Spleen (tissue), 11 donors: ENCODE measurements at regions not wholly inside any gene's neighbourhood (a gene's known extent, or its start where the extent isn't known, plus 50 kb on each side); places are given as distances from the start of the nearest gene placed in this dataset.
"Not testable (repeated sequence)": the region's sequence is repeated elsewhere in the genome, so short reads cannot be mapped to it uniquely, and the experiment has no call there.

Source experiments
- DNase-seq: peaks from one replicate; pipeline ENCODE4 v3.0.0-alpha.2; 2020
- H3K27ac ChIP-seq, 8 donors: fragments of 200-600 bp; sonication (generic) in 7 of 8; 1 replicate in 4 of 8; 2 replicates in 4 of 8; pipeline versions ENCODE4 v1.5.0 to v1.8.0; 2016 to 2021; ENCODE audit warnings: inconsistent platforms in 4 of 8, mild to moderate bottlenecking in 4 of 8, moderate library complexity in 1 of 8
- H3K27me3 ChIP-seq, 7 donors: fragments of 200-600 bp; sonication (generic) in 6 of 7; replicated peaks in 1 of 7; 1 replicate in 4 of 7; 2 replicates in 3 of 7; pipeline versions ENCODE4 v1.5.0 to v1.8.0; 2016 to 2021; ENCODE audit warnings: inconsistent platforms in 3 of 7, mild to moderate bottlenecking in 1 of 7
- H3K36me3 ChIP-seq, 6 donors: fragments of 200-600 bp; sonication (generic) in 5 of 6; 1 replicate in 4 of 6; 2 replicates in 2 of 6; pipeline versions ENCODE4 v1.5.0 to v1.8.0; 2016 to 2021; ENCODE audit warnings: inconsistent platforms in 2 of 6
- H3K4me1 ChIP-seq, 6 donors: fragments of 200-600 bp; sonication (generic) in 5 of 6; 1 replicate in 3 of 6; 2 replicates in 3 of 6; pipeline versions ENCODE4 v1.5.0 to v1.8.0; 2016 to 2021; ENCODE audit warnings: inconsistent platforms in 3 of 6
- H3K4me3 ChIP-seq, 8 donors: fragments of 200-600 bp; sonication (generic) in 7 of 8; 1 replicate in 4 of 8; 2 replicates in 4 of 8; pipeline versions ENCODE4 v1.5.0 to v1.8.0; 2016 to 2021; ENCODE audit warnings: inconsistent platforms in 4 of 8, mild to moderate bottlenecking in 4 of 8, moderate library complexity in 2 of 8
- H3K9me3 ChIP-seq, 8 donors: fragments of 200-600 bp; sonication (generic) in 7 of 8; 1 replicate in 4 of 8; 2 replicates in 4 of 8; pipeline versions ENCODE4 v1.5.0 to v1.8.0; 2016 to 2021; ENCODE audit warnings: inconsistent platforms in 4 of 8
- CTCF ChIP-seq, 11 experiments: fragments of 200-600 bp in 7 of 11; fragments of 450-650 bp in 4 of 11; sonication (generic) in 4 of 11; IDR thresholded peaks in 8 of 11; conservative IDR thresholded peaks in 3 of 11; 1 replicate in 7 of 11; 2 replicates in 4 of 11; pipeline versions ENCODE4 v1.4.0 to v1.8.0; 2016 to 2021; ENCODE audit warnings: antibody characterized with exemption in 11 of 11, inconsistent platforms in 4 of 11, mild to moderate bottlenecking in 1 of 11
- POLR2A ChIP-seq, 3 donors: fragments of 450-650 bp; IDR thresholded peaks; one replicate each; pipeline ENCODE4 v1.5.1; 2017; ENCODE audit warnings: antibody characterized with exemption in 3 of 3, mild to moderate bottlenecking in 1 of 3
- POLR2AphosphoS5 ChIP-seq, 3 donors: sonication (generic); formaldehyde crosslinking; IDR thresholded peaks; one replicate each; pipeline ENCODE4 v1.5.1; 2017; ENCODE audit warnings: antibody characterized with exemption in 3 of 3
- WGBS, 5 donors: extraction: QIAGEN DNeasy Blood & Tissue Kit in 3 of 5; methylation state at CpG; one replicate each; pipeline versions ENCODE4 v1.1.5 to v1.1.7; 2013 to 2018; 5-methylcytosine and 5-hydroxymethylcytosine counted together
- intact Hi-C: fragments of 100-400 bp; cut with DNase I; formaldehyde crosslinking; loops from one replicate; pipeline ENCODE4 v1.15.0; 2023; ENCODE audit warnings: low total_unique reads
- donor health status: healthy with polysubstance abuse.
- donor health status: DM: no; HTN: no; CAD: no; lungs with moderate emphysema.
- donor health status: DM: no; HTN: no; CAD: no.
- donor health status: Bipolar disorder and iron deficiency.
- donor health status: healthy.
- donor health status: DM: no; HTN: no; CAD: no.
- donor health status: DM: yes; HTN: yes; CAD: no.

DNA sequence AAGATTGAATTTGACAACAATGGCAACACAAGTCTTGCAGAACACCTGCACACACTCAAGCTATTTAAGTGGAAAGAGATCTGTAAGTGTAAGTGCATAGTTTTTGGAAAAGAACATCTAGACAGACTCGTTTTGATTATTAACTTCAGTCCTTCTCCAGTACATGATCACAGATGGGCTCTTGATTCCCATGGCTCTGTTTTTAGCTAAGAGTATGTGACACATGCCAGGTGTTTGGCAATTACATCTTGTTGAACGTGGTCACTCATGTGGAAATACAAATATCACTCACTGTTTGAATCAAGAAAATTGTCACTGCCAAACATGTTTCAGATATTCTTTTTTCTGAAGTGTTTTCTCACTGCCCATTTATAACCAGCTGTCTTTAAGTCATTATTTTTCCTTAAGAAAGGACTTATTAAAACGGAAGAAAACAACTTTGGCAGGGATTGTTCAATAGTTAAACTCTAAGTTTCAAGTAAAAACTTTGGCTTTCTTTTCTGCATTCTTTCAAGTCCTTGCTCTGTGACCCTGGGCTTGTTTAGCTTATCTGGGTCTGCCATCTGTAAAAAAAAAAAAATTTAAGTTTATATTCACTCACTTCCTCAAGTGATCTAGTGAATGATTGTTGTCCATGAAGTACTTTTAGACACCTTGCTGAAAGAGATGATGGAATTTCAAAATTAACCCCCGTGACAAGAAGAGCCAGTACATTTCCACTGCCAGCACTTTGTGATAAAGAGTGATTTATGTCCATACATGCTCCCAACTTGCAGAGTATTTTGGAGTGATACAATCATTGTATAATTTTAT lies 125.4 kb downstream of the ATXN3L start:
- TF ChIP-seq POLR2AphosphoS5 (IDR thresholded peaks at IDR 0.05) = no peak
- TF ChIP-seq POLR2A (IDR thresholded peaks at IDR 0.05) = no peak
- no peak for TF ChIP-seq CTCF (IDR thresholded peaks at IDR 0.05 in 8 of 11, conservative IDR thresholded peaks at IDR 0.05 in 3 of 11)
- Histone ChIP-seq H3K4me3 (no peak overlapping the region), H3K36me3 (no peaks in the 10 kb centered on the region), H3K4me1 (peaks cover 0 to 9% (median 0%) of the 10 kb centered on the region in 6 donors), H3K9me3 (no peaks in the 10 kb centered on the region), H3K27ac (peak overlapping the region in 3 of 8 donors; percentile 13 to 36 (median 31)), H3K27me3 (no peaks in the 10 kb centered on the region)
- intact Hi-C loops = no loop called here
- no peak for DNase-seq
- WGBS, 5 donors = 24 to 41% (median 26%) methylated on average over 4 of the region's 4 CpGs

DNA sequence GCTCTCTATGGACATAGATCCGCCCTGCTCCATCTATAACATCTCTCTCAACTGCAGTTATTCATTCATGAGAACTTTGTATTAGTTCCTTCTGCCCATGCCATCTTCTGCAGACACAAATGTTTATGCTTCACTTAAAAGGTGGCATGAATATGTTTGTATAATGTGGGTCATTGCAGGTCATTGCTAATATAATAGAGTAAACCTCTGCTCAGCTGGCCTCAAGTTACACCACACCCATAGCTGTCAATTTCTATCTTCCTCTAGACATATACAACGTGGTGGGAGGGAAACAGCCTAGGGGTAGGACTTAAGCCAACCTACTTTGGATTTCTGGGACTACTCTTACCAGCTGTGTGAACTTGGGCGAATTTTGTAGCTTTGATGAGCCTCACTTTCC lies 129.8 kb downstream of the ATXN3L start:
- WGBS, 5 donors = 47 to 84% (median 76%) methylated on average over 3 of the region's 3 CpGs
- DNase-seq = no peak
- H3K4me1 ChIP-seq = peaks cover 0 to 8% (median 0%) of the 10 kb centered on the region in 6 donors
- H3K27me3 ChIP-seq = no peaks in the 10 kb centered on the region
- no peak overlapping the region for H3K4me3 ChIP-seq
- peaks cover 0 to 4% (median 0%) of the 10 kb centered on the region in 8 donors for H3K9me3 ChIP-seq
- H3K27ac ChIP-seq = no peak overlapping the region
- no peaks in the 10 kb centered on the region for H3K36me3 ChIP-seq
- TF ChIP-seq CTCF (IDR thresholded peaks at IDR 0.05 in 8 of 11, conservative IDR thresholded peaks at IDR 0.05 in 3 of 11) (no peak), POLR2A (IDR thresholded peaks at IDR 0.05) (no peak), POLR2AphosphoS5 (IDR thresholded peaks at IDR 0.05) (no peak)
- intact Hi-C loops = no loop called here

DNA sequence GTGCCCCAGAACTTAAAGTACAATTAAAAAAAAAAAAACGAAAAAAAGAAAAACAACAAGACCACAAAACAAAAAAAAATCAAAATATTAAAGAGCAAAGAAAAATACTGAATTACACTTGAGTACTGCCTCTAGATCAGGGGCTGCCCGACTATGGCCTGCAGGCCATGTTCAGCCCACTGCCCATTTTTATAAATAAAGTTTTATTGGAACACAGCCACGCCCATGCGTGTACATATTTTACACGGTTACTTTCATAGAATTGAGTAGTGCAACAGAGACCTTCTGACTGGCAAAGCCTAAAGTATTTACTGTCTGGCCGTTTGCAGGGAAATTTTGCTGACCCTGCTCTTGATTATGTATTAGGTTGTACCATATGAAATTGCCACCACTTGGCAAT lies 130.5 kb downstream of the ATXN3L start:
- Histone ChIP-seq H3K4me3 (no peak overlapping the region), H3K4me1 (peaks cover 0 to 1% (median 0%) of the 10 kb centered on the region in 6 donors), H3K9me3 (peaks cover 0 to 6% (median 0%) of the 10 kb centered on the region in 8 donors), H3K36me3 (no peaks in the 10 kb centered on the region), H3K27me3 (no peaks in the 10 kb centered on the region), H3K27ac (no peak overlapping the region)
- no peak for DNase-seq
- WGBS, 5 donors = 79 to 95% (median 89%) methylated on average over 6 of the region's 6 CpGs
- TF ChIP-seq POLR2A (IDR thresholded peaks at IDR 0.05) (no peak), POLR2AphosphoS5 (IDR thresholded peaks at IDR 0.05) (no peak), CTCF (IDR thresholded peaks at IDR 0.05 in 8 of 11, conservative IDR thresholded peaks at IDR 0.05 in 3 of 11) (no peak)
- intact Hi-C loops = no loop called here

DNA sequence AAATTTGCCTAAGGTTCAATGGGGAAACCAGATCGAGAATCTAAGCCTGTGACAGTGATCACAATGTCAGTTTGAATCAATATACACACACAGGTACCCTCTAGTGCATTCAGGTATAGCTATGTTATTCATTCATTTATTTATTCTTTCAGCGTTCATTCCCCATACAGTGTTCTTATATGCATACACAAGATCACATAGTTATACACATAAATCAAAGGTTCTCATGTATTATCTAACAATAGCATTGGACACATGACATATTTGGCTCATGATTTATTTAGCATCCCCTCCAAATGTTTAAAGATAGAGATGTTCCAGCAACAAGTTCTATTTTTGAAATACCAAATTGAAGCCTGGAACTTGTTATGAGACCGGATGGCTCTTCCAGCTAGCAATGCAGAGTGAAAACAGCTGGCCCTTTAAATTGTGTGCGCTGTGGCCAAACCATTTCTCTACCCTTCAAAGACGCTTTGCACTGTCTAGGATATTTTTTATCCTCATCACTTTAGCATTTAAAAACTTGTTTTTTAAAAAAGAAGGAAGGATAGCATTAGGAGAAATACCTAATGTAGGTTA lies 131.0 kb downstream of the ATXN3L start:
- Histone ChIP-seq H3K36me3 (no peaks in the 10 kb centered on the region), H3K4me1 (no peaks in the 10 kb centered on the region), H3K9me3 (peaks cover 0 to 10% (median 0%) of the 10 kb centered on the region in 8 donors), H3K4me3 (no peak overlapping the region), H3K27ac (no peak overlapping the region), H3K27me3 (no peaks in the 10 kb centered on the region)
- no peak for DNase-seq
- TF ChIP-seq POLR2AphosphoS5 (IDR thresholded peaks at IDR 0.05) (no peak), POLR2A (IDR thresholded peaks at IDR 0.05) (no peak), CTCF (IDR thresholded peaks at IDR 0.05 in 8 of 11, conservative IDR thresholded peaks at IDR 0.05 in 3 of 11) (no peak)
- 76 to 88% (median 86%) methylated on average over 5 of the region's 5 CpGs for WGBS, 5 donors
- intact Hi-C loops = no loop called here

DNA sequence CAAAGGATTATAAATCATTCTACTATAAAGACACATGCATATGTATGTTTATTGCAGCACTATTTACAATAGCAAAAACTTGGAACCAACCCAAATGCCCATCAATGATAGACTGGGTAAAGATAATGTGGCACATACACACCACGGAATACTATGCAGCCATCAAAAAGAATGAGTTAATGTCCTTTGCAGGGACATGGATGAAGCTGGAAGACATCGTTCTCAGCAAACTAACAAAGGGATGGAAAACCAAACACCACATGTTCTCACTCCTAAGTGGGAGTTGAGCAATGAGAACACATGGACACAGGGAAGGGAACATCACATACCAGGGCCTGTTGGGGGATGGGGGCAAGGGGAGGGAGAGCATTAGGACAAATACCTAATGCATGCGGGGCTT lies 133.2 kb downstream of the ATXN3L start:
- H3K9me3 ChIP-seq, H3K4me1 ChIP-seq, intact Hi-C loops, H3K36me3 ChIP-seq, DNase-seq, H3K4me3 ChIP-seq, H3K27me3 ChIP-seq, H3K27ac ChIP-seq: not testable (repeated sequence)
- WGBS, 5 donors = 88 to 96% (median 93%) methylated on average over 2 to 3 of the region's 3 CpGs
